ENCODE measurements at regions not wholly inside any gene's neighbourhood (a gene's known extent, or its start where the extent isn't known, plus 50 kb on each side); places are given as distances from the start of the nearest gene placed in this dataset.

- ATAC-seq (no peak), DNase-seq (ENCODE audit: low spot score) (no peak)
- intact Hi-C loops (cut with DNase I), result no loop called here
Observed at GRCh38 chr10:101294109-101294508, 59.9 kb upstream of the BTRC start.

GRCh38 chr10:101295261-101295660, 58.7 kb upstream of the BTRC start:
- no peak for ATAC-seq
- no peak for DNase-seq (ENCODE audit: low spot score)
- intact Hi-C loops (cut with DNase I), result no loop called here

GRCh38 chr10:101297901-101298486, 56.0 kb upstream of the BTRC start:
- ATAC-seq, result peak; percentile 62
- DNase-seq (ENCODE audit: low spot score), result peak; percentile 72
- intact Hi-C loops (cut with DNase I), result no loop called here

GRCh38 chr10:101299211-101299610, 54.8 kb upstream of the BTRC start:
- no peak for DNase-seq (ENCODE audit: low spot score)
- intact Hi-C loops (cut with DNase I), result no loop called here
- no peak for ATAC-seq

GRCh38 chr10:101301111-101301731, 52.7 kb upstream of the BTRC start:
- no peak for DNase-seq (ENCODE audit: low spot score)
- intact Hi-C loops (cut with DNase I), result no loop called here
- no peak for ATAC-seq

GRCh38 chr10:101303087-101303703, 50.8 kb upstream of the BTRC start:
- ATAC-seq (no peak), DNase-seq (ENCODE audit: low spot score) (no peak)
- intact Hi-C loops (cut with DNase I), result no loop called here
